SHP77 treated with DMSO at 0.1 percent for 48 hours (cell line): ENCODE measurements at regions not wholly inside any gene's neighbourhood (a gene's known extent, or its start where the extent isn't known, plus 50 kb on each side); places are given as distances from the start of the nearest gene placed in this dataset.
A peak's percentile ranks its signal among the peaks of the same experiment; 100 is the strongest.

Source experiments
- DNase-seq: peaks from one replicate; lab custom pipeline; 2025; lab: John Stamatoyannopoulos, UW

- DNase-seq: no peak
Measured at GRCh38 chr14:71467361-71467811, 464.8 kb upstream of the RGS6 start.

GRCh38 chr14:71468701-71469100 is 463.5 kb upstream of the RGS6 start:
- no peak for DNase-seq

- no peak for DNase-seq
Measured at GRCh38 chr14:71469643-71470335, 462.4 kb upstream of the RGS6 start.

- no peak for DNase-seq
Measured at GRCh38 chr14:71471634-71472355, 460.4 kb upstream of the RGS6 start.

- no peak for DNase-seq
Measured at GRCh38 chr14:71472356-71473340, 459.6 kb upstream of the RGS6 start.

- no peak for DNase-seq
Measured at GRCh38 chr14:71473843-71474242, 458.4 kb upstream of the RGS6 start.

GRCh38 chr14:71474301-71475265 is 457.6 kb upstream of the RGS6 start:
- peak; percentile 31 for DNase-seq

GRCh38 chr14:71475916-71476315 is 456.3 kb upstream of the RGS6 start:
- DNase-seq: peak; percentile 21

- DNase-seq: no peak
Measured at GRCh38 chr14:71478542-71478941, 453.7 kb upstream of the RGS6 start.

GRCh38 chr14:71481021-71481654 is 451.1 kb upstream of the RGS6 start:
- no peak for DNase-seq

- DNase-seq: no peak
Measured at GRCh38 chr14:71482671-71483070, 449.6 kb upstream of the RGS6 start.

- DNase-seq: no peak
Measured at GRCh38 chr14:71483154-71483553, 449.1 kb upstream of the RGS6 start.

- DNase-seq: no peak
Measured at GRCh38 chr14:71485833-71486232, 446.4 kb upstream of the RGS6 start.

- DNase-seq: no peak
Measured at GRCh38 chr14:71486279-71486678, 445.9 kb upstream of the RGS6 start.

GRCh38 chr14:71487449-71487848 is 444.8 kb upstream of the RGS6 start:
- DNase-seq: no peak

GRCh38 chr14:71487941-71488340 is 444.3 kb upstream of the RGS6 start:
- no peak for DNase-seq

- no peak for DNase-seq
Measured at GRCh38 chr14:71488703-71489191, 443.5 kb upstream of the RGS6 start.

- DNase-seq: no peak
Measured at GRCh38 chr14:71489742-71490141, 442.5 kb upstream of the RGS6 start.

- no peak for DNase-seq
Measured at GRCh38 chr14:71491931-71492330, 440.3 kb upstream of the RGS6 start.

GRCh38 chr14:71492346-71492745 is 439.9 kb upstream of the RGS6 start:
- no peak for DNase-seq
